ENCODE measurements at regions not wholly inside any gene's neighbourhood (a gene's known extent, or its start where the extent isn't known, plus 50 kb on each side); places are given as distances from the start of the nearest gene placed in this dataset.

DNA sequence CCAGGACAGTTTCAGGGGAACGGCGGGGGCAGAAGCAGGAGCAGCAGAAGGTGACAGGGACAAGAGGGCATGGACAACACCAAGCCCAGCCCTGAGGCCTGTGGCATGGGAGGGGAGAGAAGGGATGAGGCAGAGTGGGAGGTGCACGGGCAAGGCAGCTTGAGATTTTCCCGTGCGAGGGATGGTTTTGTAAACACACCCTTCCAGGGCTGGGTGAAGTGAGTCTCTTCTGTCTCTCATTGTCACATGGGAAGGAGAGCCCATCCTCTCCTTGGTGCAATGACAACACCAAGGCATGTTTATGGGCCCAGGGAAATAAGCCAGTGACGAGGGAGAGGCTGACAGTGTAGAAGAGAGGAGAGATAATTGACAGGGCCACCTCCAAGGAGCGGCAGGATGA, 69.6 kb upstream of the RIOK3 start:
- no peak for TF ChIP-seq PATZ1 (CRISPR knock-in tag; IDR thresholded peaks at IDR 0.05; ENCODE audit: borderline replicate concordance)
- no peak for TF ChIP-seq OSR1 (CRISPR knock-in tag; IDR thresholded peaks at IDR 0.05)
